NCI-H2227 treated with DMSO at 0.1 percent for 48 hours (cell line): ENCODE measurements at regions not wholly inside any gene's neighbourhood (a gene's known extent, or its start where the extent isn't known, plus 50 kb on each side); places are given as distances from the start of the nearest gene placed in this dataset.
"Not testable (repeated sequence)": the region's sequence is repeated elsewhere in the genome, so short reads cannot be mapped to it uniquely, and the experiment has no call there.

Experiments
- DNase-seq: peaks from one replicate; lab custom pipeline; 2025; lab: John Stamatoyannopoulos, UW

DNA sequence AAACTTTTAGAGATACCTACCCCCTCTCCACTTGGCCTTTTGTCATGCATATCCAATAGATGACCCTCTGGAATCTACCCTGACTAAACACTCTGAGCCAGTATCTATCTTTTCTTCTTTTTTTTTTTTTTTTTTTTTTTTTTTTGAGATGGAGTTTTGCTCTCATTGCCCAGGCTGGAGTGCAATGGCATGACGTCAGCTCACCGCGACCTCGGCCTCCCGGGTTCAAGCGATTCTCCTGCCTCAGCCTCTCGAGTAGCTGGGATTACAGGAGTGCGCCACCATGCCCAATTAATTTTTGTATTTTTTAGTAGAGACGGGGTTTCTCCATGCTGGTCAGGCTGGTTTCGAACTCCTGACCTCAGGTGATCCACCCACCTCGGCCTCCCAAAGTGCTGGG, 50.8 kb upstream of the GRIN2B start:
- DNase-seq: not testable (repeated sequence)

GRCh38 chr12:14043776-14044175, 62.4 kb upstream of the GRIN2B start:
- no peak for DNase-seq

GRCh38 chr12:14048941-14049545, 67.6 kb upstream of the GRIN2B start:
- DNase-seq: no peak

- peak; percentile 5 for DNase-seq
Observed at GRCh38 chr12:14057895-14058294, 76.5 kb upstream of the GRIN2B start.

DNA sequence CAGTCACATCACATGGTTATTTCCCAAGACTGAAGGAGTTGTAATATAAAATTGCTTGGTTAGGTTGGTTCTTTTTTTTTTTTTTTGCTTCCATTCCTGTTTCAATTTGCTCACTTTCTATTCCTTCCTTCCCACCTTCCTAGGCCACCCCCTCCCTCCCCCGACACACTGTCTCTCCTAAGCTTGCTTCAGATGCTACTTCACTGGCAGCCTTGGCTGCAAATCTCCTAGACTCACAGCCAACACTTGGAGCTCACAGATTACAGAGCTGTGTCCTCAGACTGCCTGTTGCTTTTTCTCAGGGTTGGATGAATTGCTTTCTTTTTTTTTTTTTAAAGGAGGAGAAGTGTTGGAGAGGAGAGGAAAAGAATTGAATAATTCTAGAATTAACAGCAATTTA, 77.3 kb upstream of the GRIN2B start:
- DNase-seq: no peak

- DNase-seq: no peak
Observed at GRCh38 chr12:14059548-14059947, 78.1 kb upstream of the GRIN2B start.

DNA sequence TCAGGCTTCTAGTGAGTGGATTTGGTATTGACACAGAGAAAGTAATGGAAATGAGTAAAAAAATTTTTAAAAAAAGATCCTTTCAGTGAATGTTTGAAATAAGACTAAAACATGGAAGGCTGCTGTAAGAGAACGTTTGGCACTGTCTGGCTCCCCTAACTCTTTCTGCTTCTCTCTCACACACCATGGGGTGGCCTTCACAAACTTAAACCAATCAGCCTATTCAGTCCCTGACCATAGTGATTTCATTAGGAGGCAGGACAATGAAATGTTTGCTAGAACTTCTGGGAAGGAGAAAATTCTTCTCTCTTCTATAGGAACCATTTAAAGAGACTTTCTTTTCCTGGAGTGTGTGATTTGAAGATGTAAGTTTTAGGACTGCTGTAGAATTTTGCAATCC, 84.2 kb upstream of the GRIN2B start:
- no peak for DNase-seq

GRCh38 chr12:14066021-14066420, 84.6 kb upstream of the GRIN2B start:
- no peak for DNase-seq

DNA sequence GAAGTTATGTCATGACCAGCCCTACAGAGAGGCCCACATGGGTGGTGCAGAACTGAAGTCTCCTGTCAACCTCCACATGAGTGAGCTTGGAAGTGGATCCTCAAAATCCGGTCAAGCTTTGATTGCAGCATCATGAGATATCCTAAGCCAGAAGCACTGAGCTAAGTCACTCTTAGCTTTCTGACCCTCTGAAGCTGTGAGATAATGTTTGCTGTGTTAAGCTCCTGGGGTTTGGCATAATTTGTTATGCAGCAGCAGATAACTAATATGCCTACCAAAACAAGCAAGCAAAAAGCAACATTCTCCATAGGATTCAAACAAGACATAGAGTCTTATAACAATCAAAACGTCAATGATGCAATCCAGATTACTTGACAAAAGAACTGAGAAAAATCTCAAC, 87.6 kb upstream of the GRIN2B start:
- no peak for DNase-seq

GRCh38 chr12:14071833-14072232, 90.4 kb upstream of the GRIN2B start:
- DNase-seq: no peak

DNA sequence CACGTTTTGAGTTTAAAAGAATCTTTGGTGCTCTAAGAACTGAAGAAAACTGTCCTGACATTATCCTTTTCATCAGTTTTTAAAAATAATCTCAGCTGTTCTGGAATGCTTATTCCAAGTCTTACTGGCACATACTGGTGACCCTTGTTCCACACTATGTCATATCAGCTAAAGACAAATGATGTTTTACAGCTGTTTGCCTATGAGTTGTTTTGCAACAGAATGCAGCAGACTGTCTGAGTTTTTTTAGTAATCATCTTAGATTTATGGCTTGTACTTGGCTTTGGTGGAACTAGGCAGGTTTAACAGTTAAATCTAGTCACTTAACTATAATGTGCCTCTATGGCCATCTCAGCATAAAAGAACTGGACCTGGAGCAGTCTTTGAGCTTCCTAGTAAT, 91.6 kb upstream of the GRIN2B start:
- DNase-seq: no peak

- no peak for DNase-seq
Observed at GRCh38 chr12:14075797-14076393, 94.5 kb upstream of the GRIN2B start.

- no peak for DNase-seq
Observed at GRCh38 chr12:14076538-14076937, 95.1 kb upstream of the GRIN2B start.

DNA sequence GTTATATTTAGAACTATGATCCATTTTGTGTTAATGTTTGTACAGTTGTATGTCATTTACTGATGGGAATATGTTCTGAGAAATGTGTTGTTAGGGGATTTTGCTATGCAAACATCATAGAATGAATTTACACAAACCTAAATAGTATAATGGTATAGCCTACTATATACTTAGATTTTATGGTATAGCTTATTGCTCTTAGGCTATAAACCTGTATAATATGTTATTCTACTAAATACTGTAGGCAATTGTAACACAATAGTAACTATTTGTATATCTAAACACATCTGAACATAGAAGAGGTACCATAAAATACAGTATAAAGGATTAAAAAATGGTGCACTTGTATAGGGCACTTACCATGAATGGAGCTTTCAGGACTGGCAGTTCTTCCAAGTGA, 105.4 kb upstream of the GRIN2B start:
- DNase-seq: no peak

DNA sequence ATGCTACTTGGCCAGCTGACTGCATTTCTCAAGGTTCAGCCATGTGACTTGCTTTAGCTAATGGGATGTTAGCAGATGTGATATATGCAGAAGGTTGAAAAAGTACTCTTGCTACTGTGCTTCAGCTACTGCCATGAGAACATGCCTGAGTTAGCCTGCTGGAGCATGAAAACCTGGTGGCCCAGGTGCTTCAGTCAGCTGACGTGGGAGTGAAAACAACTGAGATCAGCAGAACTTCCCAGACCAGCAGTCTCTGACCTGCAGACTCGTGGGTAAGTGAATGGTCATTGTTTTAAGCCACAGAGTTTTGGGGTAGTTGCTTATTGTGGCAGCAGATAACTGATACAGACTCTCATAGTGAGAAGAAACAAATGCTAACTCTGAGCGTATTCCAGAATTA, 118.6 kb upstream of the GRIN2B start:
- no peak for DNase-seq

GRCh38 chr12:14101556-14101955, 120.2 kb upstream of the GRIN2B start:
- not testable (repeated sequence) for DNase-seq

DNA sequence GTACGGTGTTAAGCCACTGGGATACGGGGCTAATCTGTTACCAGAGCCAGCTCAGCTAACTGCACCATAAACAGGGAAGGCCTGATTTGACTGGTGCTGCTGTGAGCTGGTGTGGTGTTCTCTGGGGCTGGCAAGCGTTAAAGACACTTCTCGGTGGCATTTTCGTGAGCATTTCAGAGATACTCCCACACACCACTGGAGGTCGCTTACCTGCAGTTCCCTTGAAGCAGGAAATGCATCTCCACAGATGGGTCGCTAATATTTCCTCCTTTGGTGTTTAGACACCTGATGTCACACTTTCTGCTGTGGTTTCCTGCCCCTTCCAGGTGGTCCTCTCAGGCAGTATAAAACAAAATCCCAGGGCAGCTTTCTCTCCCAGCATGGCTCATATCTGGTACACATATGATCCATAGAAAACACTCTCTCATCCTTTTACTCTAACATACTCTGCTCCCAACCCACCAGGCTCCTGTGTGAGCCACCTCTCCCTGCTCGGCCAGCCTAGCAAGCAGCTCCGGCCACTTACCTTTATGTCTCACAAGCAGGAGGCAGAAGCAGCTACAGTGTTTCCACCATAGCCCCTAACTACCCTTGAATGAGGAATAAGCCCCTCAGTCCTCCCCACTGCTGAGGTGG, 129.9 kb upstream of the GRIN2B start:
- DNase-seq: peak; percentile 3

DNA sequence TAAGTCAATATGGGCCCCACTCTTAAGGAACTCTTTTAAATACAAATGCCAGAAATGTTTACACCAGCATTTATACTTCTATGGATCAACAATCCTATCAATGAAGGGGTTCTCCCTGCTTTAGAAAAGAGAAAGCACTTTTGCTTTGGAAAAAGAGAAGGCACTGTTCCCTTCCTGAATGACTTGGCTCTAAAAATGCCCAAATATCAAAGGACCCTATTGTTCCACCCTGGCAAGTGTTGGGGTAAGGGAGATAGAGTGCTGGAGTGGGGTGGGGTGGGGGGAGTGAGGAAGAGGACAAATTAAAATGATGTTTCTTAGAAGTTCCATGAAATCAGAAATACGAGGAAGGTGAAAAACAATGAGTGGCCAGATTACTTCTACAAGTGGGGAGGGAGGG, 131.6 kb upstream of the GRIN2B start:
- no peak for DNase-seq

DNA sequence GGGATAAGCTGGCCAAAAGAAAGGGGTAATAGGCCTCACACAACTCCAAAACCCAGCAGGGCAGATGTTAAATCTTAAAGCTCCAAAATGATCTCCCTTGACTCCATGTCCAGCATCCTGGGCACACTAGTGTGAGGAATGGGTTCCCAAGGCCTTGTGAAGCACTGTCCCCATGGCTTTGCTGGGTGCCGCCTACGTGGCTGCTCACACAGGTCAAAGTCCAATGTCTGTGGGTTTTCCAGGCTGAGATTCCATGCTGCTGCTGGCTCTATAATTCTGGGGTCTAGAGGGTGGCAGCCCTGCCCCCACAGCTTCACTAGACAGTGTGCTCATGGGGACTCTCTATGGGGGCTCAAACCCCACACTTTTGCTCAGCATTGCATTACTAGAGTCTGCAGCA, 145.3 kb upstream of the GRIN2B start:
- no peak for DNase-seq

- DNase-seq: peak; percentile 4
Observed at GRCh38 chr12:14129611-14130195, 148.3 kb upstream of the GRIN2B start.

DNA sequence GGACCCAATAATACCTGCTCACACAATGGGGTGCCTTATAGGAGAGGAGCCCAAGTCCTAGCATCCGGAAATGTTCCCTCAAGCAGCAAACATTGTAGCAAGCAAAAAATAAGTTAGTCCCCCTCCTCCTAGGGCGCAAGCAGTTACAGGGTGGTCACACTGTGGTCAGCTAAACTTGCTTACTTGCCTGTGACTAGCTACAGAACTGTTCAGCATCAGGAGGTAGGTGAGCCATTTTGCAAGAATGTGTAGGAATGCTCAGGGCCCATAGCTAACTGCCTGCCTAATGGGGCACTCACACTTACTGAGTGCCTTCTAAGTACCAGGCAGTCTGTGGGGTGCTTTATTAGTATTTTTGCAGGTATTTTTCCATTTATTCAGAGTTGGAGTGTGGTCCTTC, 154.6 kb upstream of the GRIN2B start:
- DNase-seq: no peak

DNA sequence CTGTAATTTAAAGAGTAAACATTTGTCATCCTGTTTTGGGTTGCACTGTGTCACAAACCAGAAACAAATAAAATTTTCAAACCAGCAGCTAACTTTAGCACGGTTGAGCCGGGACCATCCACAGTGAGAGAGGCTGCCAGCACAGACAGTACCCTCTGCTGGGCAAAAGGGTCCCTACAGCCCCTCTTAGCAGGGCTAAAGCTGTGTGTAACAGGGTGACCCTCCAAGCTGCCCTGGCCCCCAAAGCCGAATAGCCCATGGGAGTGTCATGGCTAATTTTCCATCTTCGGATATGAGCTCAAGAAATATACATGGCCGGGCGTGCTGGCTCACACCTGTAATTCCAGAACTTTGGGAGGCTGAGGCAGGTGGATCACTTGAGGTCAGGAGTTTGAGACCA, 157.1 kb upstream of the GRIN2B start:
- DNase-seq: no peak

- no peak for DNase-seq
Observed at GRCh38 chr12:14148489-14149270, 167.3 kb upstream of the GRIN2B start.
